Adrenal gland (tissue), 5 donors: ENCODE measurements at regions not wholly inside any gene's neighbourhood (a gene's known extent, or its start where the extent isn't known, plus 50 kb on each side); places are given as distances from the start of the nearest gene placed in this dataset.

ENCODE experiments used
- CTCF ChIP-seq, 6 experiments: fragments of 450-650 bp in 4 of 6; fragments of 200-600 bp in 2 of 6; sonication (generic) in 1 of 6; IDR thresholded peaks; 1 replicate in 5 of 6; 2 replicates in 1 of 6; pipeline versions ENCODE4 v1.5.1 to v1.8.0; 2016 to 2021; ENCODE audit warnings: antibody characterized with exemption in 6 of 6, mild to moderate bottlenecking in 2 of 6, moderate library complexity in 1 of 6
- POLR2A ChIP-seq, 2 donors: fragments of 450-650 bp; IDR thresholded peaks; one replicate each; pipeline ENCODE4 v1.6.1; 2017; ENCODE audit warnings: antibody characterized with exemption in 2 of 2, mild to moderate bottlenecking in 2 of 2, moderate library complexity in 1 of 2
- donor health status: DM: no; HTN: no; CAD: no.

- no peak for TF ChIP-seq CTCF (IDR thresholded peaks at IDR 0.05)
- TF ChIP-seq POLR2A (IDR thresholded peaks at IDR 0.05) = no peak
Measured at GRCh38 chr13:111485491-111486250, 165.2 kb downstream of the TEX29 start.
